B cell (primary cell): ENCODE measurements at regions not wholly inside any gene's neighbourhood (a gene's known extent, or its start where the extent isn't known, plus 50 kb on each side); places are given as distances from the start of the nearest gene placed in this dataset.

Source experiments
- ATAC-seq: fragments of 200-7000 bp; cut with Tn5 transposase; one replicate; pipeline ENCODE4 v1.10.0; 2021; ENCODE audit warnings: low read depth, mild to moderate bottlenecking, moderate number of reproducible peaks, moderate library complexity
- CTCF ChIA-PET: fragments of 350-600 bp; sonication (Branson Sonifier 250); formaldehyde crosslinking; loops from one replicate; lab custom pipeline; 2021; ENCODE audit warnings: antibody characterized with exemption, inconsistent platforms; lab: Charles Lee
- POLR2A ChIA-PET: fragments of 350-600 bp; sonication (Branson Sonifier 250); formaldehyde crosslinking; loops from one replicate; lab custom pipeline; 2021; ENCODE audit warnings: antibody characterized with exemption; lab: Charles Lee
- DNase-seq: peaks from one replicate; pipeline ENCODE4 v3.0.0; 2013
- H2AFZ ChIP-seq: 2 replicates; pipeline ENCODE4 v1.6.1; 2012; ENCODE audit warnings: mild to moderate bottlenecking, low read depth, low read length; ENCODE audit not compliant: insufficient read depth, poor library complexity, severe bottlenecking
- H3K27ac ChIP-seq, 2 donors: 1 replicate in 1 of 2; 2 replicates in 1 of 2; pipeline ENCODE4 v1.5.1; 2012 to 2013; ENCODE audit warnings: low read length in 2 of 2, mild to moderate bottlenecking in 2 of 2, moderate library complexity in 1 of 2
- H3K27me3 ChIP-seq, 4 experiments: fragments of 200-600 bp in 1 of 4; sonication (generic) in 1 of 4; replicated peaks in 1 of 4; 1 replicate in 2 of 4; 2 replicates in 2 of 4; pipeline versions ENCODE4 v1.6.1 to v1.7.0; 2013 to 2016; ENCODE audit warnings: low read length in 3 of 4, mild to moderate bottlenecking in 2 of 4, mixed read lengths in 1 of 4, moderate library complexity in 1 of 4; ENCODE audit not compliant: insufficient read depth in 4 of 4, control insufficient read depth in 3 of 4; ENCODE audit errors: control extremely low read depth in 1 of 4
- H3K36me3 ChIP-seq, 2 experiments: replicated peaks in 1 of 2; 1 replicate in 1 of 2; 2 replicates in 1 of 2; pipeline versions ENCODE4 v1.6.1 to v1.7.1; 2013; ENCODE audit warnings: low read length in 1 of 2; ENCODE audit not compliant: insufficient read depth in 2 of 2, control insufficient read depth in 1 of 2; ENCODE audit errors: control extremely low read depth in 1 of 2, extremely low read depth in 1 of 2
- H3K4me1 ChIP-seq, 2 donors: fragments of 200-600 bp in 1 of 2; sonication (generic) in 1 of 2; 1 replicate in 1 of 2; 2 replicates in 1 of 2; pipeline versions ENCODE4 v1.5.1 to v1.6.1; 2013 to 2017; ENCODE audit warnings: low read length in 2 of 2; ENCODE audit not compliant: control insufficient read depth in 2 of 2, insufficient read depth in 2 of 2
- H3K4me2 ChIP-seq: replicated peaks from 2 replicates; pipeline ENCODE3; 2012; ENCODE audit warnings: mild to moderate bottlenecking, low read depth, low read length; ENCODE audit not compliant: poor library complexity, severe bottlenecking
- H3K4me3 ChIP-seq, 5 experiments: fragments of 200-600 bp in 1 of 5; sonication (generic) in 1 of 5; 1 replicate in 3 of 5; 2 replicates in 2 of 5; pipeline versions ENCODE4 v1.5.1 to v1.7.0; 2011 to 2016; ENCODE audit warnings: low read length in 4 of 5, mild to moderate bottlenecking in 4 of 5, low read depth in 2 of 5, control low read depth in 1 of 5, moderate library complexity in 1 of 5; ENCODE audit not compliant: insufficient read depth in 1 of 5; ENCODE audit errors: control extremely low read depth in 1 of 5, extremely low read depth in 1 of 5
- H3K79me2 ChIP-seq: fragments of 200-600 bp; sonication (generic); one replicate; pipeline ENCODE4 v1.6.0; 2016; ENCODE audit warnings: low read length; ENCODE audit not compliant: control insufficient read depth, insufficient read depth
- H3K9ac ChIP-seq: fragments of 200-600 bp; sonication (generic); 2 replicates; pipeline ENCODE4 v1.6.1; 2017; ENCODE audit warnings: mild to moderate bottlenecking, low read length, moderate library complexity
- H3K9me3 ChIP-seq, 3 donors: one replicate each; pipeline versions ENCODE4 v1.6.1 to v1.7.1; 2013; ENCODE audit warnings: low read length in 2 of 3; ENCODE audit not compliant: control insufficient read depth in 2 of 3, insufficient read depth in 1 of 3; ENCODE audit errors: control extremely low read depth in 1 of 3
- H4K20me1 ChIP-seq: 2 replicates; pipeline ENCODE4 v1.6.0; 2012; ENCODE audit warnings: mild to moderate bottlenecking, low read length; ENCODE audit not compliant: insufficient read depth, control insufficient read depth, poor library complexity, severe bottlenecking
- H3K27ac Mint-ChIP-seq: one replicate; pipeline ENCODE4 v1.8.0; 2021; ENCODE audit warnings: mixed read lengths
- H3K27me3 Mint-ChIP-seq: one replicate; pipeline ENCODE4 v1.8.0; 2021; ENCODE audit warnings: mixed read lengths
- H3K4me1 Mint-ChIP-seq: one replicate; pipeline ENCODE4 v1.8.0; 2021; ENCODE audit warnings: mixed read lengths
- H3K4me3 Mint-ChIP-seq: one replicate; pipeline ENCODE4 v1.8.0; 2021; ENCODE audit warnings: mixed read lengths
- H3K9me3 Mint-ChIP-seq: one replicate; pipeline ENCODE4 v1.8.0; 2022; ENCODE audit warnings: mixed read lengths; ENCODE audit not compliant: insufficient read depth
- CTCF ChIP-seq: fragments of 200-600 bp; IDR thresholded peaks from one replicate; pipeline ENCODE4 v1.8.0; 2022; ENCODE audit warnings: antibody characterized with exemption, mild to moderate bottlenecking
- EZH2 ChIP-seq: IDR thresholded peaks from 2 replicates; pipeline ENCODE4 v1.6.1; 2012; ENCODE audit warnings: borderline replicate concordance, low read depth, mild to moderate bottlenecking, moderate library complexity, low read length; ENCODE audit not compliant: insufficient read depth, poor library complexity, severe bottlenecking
- WGBS: methylation state at CpG from one replicate; pipeline ENCODE4 v1.1.5; 2013; ENCODE audit warnings: missing lambda C conversion rate; ENCODE audit not compliant: insufficient coverage; 5-methylcytosine and 5-hydroxymethylcytosine counted together
- intact Hi-C: fragments of 100-400 bp; cut with micrococcal nuclease; formaldehyde crosslinking; loops from one replicate; pipeline ENCODE4 v1.10.0; 2022

- H3K27ac ChIP-seq = no peak overlapping the region
- no peak overlapping the region for H3K27ac Mint-ChIP-seq
- no peaks in the 10 kb centered on the region for H3K27me3 ChIP-seq
- POLR2A ChIA-PET = no interaction called here
- H3K9me3 Mint-ChIP-seq = no peaks in the 10 kb centered on the region
- H2AFZ ChIP-seq = no peak overlapping the region
- TF ChIP-seq EZH2 = no peak
- no peak for TF ChIP-seq CTCF
- intact Hi-C loops = no loop called here
- no peaks in the 10 kb centered on the region for H3K9me3 ChIP-seq
- H3K9ac ChIP-seq = no peak overlapping the region
- ATAC-seq (no peak), DNase-seq (no peak)
- no peak overlapping the region for H3K4me3 ChIP-seq
- WGBS = 78% methylated on average over 1 of the region's 3 CpGs
- no peaks in the 10 kb centered on the region for H3K4me1 Mint-ChIP-seq
- no peaks in the 10 kb centered on the region for H4K20me1 ChIP-seq
- H3K27me3 Mint-ChIP-seq = no peaks in the 10 kb centered on the region
- no peaks in the 10 kb centered on the region for H3K36me3 ChIP-seq
- no peaks in the 10 kb centered on the region for H3K4me1 ChIP-seq
- CTCF ChIA-PET = no interaction called here
- no peak overlapping the region for H3K4me3 Mint-ChIP-seq
- no peak overlapping the region for H3K4me2 ChIP-seq
- no peaks in the 10 kb centered on the region for H3K79me2 ChIP-seq
Measured at GRCh38 chr5:17944046-17944445, 309.8 kb downstream of the TAF11L14 start.

DNA sequence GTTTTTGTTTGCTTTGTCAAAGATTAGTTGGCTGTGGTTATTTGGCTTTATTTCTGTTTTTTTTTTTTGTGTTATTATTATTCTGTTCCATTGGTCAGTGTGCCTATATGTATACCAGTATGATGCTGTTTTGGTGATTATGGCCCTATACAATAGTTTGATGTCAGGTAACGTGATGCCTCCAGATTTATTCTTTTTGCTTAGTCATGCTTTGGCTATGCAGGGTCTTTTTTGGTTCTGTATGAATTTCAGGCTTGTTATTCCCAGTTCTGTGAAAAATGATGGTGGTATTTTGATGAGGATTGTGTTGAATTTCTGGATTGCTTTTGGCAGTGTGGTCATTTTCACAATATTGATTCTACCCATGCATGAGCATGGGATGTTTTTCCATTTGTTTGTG, 312.8 kb downstream of the TAF11L14 start:
- no peak overlapping the region for H3K27ac Mint-ChIP-seq
- TF ChIP-seq CTCF = no peak
- TF ChIP-seq EZH2 = no peak
- no peaks in the 10 kb centered on the region for H3K27me3 ChIP-seq

More for the DNA sequence above, 312.8 kb downstream of the TAF11L14 start:
- Histone ChIP-seq H3K4me1 (no peaks in the 10 kb centered on the region), H3K9ac (no peak overlapping the region), H3K4me3 (no peak overlapping the region), H4K20me1 (no peaks in the 10 kb centered on the region), H3K27ac (no peak overlapping the region), H3K9me3 (peaks cover 0 to 10% (median 0%) of the 10 kb centered on the region in 3 donors), H3K4me2 (no peak overlapping the region), H3K36me3 (no peaks in the 10 kb centered on the region), H3K79me2 (no peaks in the 10 kb centered on the region), H2AFZ (no peak overlapping the region)
- intact Hi-C loops = no loop called here
- ChIA-PET POLR2A (no interaction called here), CTCF (no interaction called here)
- Mint-ChIP-seq H3K4me1 (no peaks in the 10 kb centered on the region), H3K4me3 (no peak overlapping the region), H3K9me3 (no peaks in the 10 kb centered on the region), H3K27me3 (peaks cover 10% of the 10 kb centered on the region)
- ATAC-seq (no peak), DNase-seq (no peak)
- WGBS = 63% methylated on average over 1 of the region's 1 CpG
